ENCODE measurements at regions not wholly inside any gene's neighbourhood (a gene's known extent, or its start where the extent isn't known, plus 50 kb on each side); places are given as distances from the start of the nearest gene placed in this dataset.
"Not testable (repeated sequence)": the region's sequence is repeated elsewhere in the genome, so short reads cannot be mapped to it uniquely, and the experiment has no call there.

DNA sequence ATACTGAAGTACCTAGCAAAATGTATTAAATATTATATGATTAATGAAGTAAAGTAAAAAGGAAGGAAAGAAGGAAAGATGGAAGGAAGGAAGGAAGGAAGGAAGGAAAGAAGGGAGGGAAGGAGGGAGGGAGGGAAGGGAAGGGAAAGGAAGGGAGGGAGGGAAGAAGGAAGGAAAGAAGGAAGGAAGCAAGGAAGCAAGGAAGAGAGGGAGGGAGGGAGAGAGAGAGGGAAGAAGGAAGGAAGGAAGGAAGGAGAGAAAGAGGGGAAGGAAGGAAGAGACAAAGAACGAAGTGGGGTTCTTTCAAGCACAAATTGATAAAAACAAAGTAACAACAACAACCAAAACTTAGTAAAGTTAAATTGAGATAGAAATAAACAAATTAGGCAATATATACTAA lies 622.3 kb upstream of the ADGRB3 start:
- DNase-seq, result no peak

DNA sequence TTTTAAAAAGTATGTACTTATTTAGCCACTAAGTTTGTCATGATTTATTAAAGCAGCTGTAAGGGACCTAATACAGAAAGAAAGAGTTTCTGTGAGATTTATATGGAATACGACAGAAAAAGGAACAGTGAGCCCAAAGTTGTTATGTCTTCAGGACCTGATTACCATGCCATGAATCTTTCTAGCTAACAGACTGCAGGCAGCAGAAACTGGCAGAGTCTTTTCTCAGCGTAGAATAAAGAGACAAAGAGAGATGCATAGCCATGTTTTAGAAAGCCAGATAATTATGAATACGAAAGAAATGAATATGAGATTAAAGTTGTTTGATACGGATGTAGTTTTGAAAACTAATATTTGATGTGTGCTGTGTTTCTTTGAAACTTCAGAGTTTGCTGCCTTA lies 624.1 kb upstream of the ADGRB3 start:
- no peak for DNase-seq

DNA sequence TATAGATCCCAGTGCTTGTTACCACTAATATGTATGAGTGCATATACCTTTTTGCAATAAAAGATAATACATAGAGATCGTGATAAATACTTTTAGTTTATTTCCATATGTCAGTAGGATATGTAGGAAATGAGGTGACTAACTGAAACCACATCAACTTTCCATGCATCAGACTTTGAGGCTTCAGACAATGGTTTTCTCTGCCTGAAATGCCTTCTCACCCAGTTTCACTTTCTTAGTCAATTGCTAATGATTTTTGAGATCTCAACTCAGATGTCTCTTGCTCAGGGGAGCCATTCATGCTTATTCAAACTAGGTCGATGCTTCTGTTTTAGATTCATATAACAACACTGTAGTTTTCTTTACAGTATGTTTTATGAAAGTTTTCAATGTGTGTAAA lies 626.6 kb upstream of the ADGRB3 start:
- no peak for DNase-seq

- DNase-seq, result no peak
These were observed 627.4 kb upstream of the ADGRB3 start for GRCh38 chr6:68007717-68008116.

GRCh38 chr6:67986694-67987232 lies 648.3 kb upstream of the ADGRB3 start:
- DNase-seq, result no peak

GRCh38 chr6:67976486-67976885 lies 658.6 kb upstream of the ADGRB3 start:
- DNase-seq, result no peak

DNA sequence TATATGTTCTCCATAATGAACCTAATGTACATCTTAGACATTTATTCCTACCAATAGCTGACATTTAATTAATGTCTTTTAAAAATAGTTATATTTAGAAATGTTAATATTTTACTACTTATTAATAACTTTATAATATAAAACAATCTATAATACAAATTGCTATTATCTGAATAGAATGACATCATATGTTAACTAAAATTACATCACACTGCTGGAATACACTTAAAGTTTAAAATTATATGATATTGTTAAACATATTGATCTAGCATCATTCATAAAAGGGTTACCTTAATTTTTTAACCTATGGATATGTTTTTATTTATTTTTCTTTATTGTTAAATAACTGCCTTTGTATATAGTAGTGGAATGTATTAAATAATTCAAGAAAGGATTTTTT lies 660.2 kb upstream of the ADGRB3 start:
- DNase-seq, result no peak

GRCh38 chr6:67971812-67972211 lies 663.3 kb upstream of the ADGRB3 start:
- no peak for DNase-seq

DNA sequence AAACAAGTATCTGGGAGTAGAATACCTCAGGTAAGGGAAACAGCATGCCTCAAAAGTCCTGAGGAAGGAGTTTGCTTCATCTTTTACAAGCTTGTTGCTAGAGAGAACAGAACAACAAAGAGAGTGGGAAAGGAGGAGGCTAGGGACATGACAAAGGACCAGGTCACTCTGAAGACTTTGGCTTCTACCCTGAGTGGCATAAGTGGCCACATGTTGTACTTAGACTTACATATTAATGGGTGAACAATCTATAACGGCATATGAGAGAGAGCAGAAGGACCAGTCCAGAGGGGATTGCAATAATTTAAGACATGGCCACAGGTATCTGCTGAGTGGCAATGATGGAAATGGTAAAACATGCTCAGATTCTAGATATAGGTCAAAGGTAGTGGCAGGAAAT lies 668.3 kb upstream of the ADGRB3 start:
- DNase-seq, result no peak

DNA sequence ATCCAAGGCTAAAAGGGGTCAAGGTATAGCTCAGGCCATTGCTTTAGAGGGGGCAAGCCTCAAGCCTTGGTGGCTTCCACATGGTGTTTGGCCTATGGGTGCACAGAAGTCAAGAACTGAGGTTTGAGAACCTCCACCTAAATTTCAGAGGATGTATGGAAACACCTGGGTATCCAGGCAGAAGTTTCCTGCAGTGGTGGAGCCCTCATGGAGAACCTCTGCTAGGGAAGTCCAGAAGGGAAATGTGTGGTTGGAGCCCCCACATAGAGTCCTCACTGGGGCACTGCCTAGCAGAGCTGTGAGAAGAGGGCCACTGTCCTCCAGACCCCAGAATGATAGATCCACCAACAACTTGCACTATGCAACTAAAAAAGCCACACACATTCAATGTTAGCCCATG lies 678.7 kb upstream of the ADGRB3 start:
- DNase-seq, result no peak

DNA sequence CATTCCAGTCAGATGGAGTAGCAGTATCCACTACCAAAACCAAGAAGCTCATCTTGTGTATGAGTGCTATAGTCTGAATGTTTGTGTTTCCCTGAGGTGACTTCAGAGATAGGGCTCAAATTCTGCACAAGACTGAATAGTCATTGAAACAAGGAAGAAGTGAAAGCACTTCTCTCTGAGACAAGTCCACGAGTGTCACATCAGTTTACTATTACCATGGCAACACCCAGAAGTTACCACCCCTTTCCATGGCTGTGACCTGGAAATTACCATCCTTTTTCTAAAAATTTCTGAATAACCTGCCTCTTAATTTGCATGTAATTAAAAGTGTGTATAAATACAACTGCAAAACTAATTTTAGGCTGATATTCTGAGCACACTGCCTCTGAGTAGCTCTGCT lies 682.1 kb upstream of the ADGRB3 start:
- DNase-seq, result no peak

- no peak for DNase-seq
These were observed 683.0 kb upstream of the ADGRB3 start for GRCh38 chr6:67952121-67952520.

DNA sequence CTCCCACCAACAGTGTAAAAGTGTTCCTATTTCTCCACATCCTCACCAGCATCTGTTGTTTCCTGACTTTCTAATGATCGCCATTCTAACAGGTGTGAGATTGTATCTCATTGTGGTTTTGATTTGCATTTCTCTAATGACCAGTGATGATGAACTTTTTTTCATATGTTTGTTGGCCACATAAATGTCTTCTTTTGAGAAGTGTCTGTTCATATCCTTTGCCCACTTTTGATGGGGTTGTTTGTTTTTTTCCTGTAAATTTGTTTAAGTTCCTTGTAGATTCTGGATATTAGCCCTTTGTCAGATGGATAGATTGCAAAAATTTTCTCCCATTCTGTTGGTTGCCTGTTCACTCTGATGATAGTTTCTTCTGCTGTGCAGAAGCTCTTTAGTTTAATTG lies 687.3 kb upstream of the ADGRB3 start:
- not testable (repeated sequence) for DNase-seq

- DNase-seq, result no peak
These were observed 699.1 kb upstream of the ADGRB3 start for GRCh38 chr6:67935976-67936477.

DNA sequence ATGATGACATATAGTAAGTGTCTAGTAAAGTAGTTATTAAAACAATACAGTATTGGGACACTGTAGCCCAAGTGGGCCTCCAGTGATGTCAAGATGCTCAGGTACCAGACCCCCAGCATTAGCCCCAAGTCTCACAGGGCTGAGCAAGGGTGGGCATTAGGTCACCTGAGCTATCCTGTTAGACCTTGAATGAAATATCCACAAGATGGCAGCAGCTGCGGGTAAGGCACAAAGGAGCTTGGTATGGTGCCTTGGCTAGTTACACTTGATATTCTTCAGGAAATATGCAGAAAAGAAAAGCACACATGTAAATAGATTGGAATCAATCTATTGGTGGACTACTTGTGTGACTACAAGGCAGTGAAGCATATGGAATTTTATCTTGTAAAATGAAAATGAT lies 701.8 kb upstream of the ADGRB3 start:
- no peak for DNase-seq

DNA sequence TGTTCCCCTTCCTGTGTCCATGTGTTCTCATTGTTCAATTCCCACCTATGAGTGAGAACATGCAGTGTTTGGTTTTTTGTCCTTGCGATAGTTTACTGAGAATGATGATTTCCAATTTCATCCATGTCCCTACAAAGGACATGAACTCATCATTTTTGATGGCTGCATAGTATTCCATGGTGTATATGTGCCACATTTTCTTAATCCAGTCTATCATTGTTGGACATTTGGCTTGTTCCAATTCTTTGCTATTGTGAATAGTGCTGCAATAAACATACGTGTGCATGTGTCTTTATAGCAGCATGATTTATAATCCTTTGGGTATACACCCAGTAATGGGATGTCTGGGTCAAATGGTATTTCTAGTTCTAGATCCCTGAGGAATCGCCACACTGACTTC lies 712.5 kb upstream of the ADGRB3 start:
- not testable (repeated sequence) for DNase-seq

GRCh38 chr6:67920040-67920439 lies 715.0 kb upstream of the ADGRB3 start:
- DNase-seq, result not testable (repeated sequence)

- no peak for DNase-seq
These were observed 718.7 kb upstream of the ADGRB3 start for GRCh38 chr6:67916399-67916798.

DNA sequence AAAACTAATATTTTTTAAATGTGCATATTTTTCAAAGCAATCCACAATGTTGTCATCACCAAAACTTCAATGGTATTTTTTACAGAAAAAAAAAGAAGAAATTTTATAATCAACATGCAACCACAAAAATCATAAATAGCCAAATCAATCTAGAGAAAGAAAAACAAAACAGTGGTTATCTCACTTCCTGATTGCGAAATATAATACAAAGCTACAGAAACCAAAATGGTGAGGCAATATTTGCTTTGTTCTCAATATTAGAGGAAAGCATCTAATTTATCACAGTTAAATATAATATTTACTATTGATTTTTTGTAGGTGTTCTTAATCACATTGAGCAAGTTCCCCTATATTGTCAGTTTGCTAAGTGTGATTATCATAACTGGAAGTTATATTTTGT lies 720.7 kb upstream of the ADGRB3 start:
- DNase-seq, result no peak

DNA sequence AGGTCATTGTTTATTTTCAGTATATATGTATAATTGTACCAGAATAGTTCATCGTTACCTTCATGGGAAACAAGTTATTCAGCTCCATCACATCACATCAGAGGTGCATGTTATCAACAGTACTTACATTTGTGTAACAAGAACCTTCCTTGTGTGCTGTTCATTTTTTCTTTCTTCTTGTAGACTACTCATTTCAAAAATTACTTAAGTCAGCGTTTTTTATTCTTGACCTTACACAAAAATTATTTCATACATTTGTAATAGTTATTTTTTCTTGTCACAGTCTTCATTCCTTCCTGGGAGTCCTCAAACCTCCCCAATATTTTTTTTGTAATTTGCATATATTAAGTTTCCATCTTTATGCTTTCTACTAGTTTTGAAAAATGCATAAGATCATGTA lies 725.7 kb upstream of the ADGRB3 start:
- no peak for DNase-seq

DNA sequence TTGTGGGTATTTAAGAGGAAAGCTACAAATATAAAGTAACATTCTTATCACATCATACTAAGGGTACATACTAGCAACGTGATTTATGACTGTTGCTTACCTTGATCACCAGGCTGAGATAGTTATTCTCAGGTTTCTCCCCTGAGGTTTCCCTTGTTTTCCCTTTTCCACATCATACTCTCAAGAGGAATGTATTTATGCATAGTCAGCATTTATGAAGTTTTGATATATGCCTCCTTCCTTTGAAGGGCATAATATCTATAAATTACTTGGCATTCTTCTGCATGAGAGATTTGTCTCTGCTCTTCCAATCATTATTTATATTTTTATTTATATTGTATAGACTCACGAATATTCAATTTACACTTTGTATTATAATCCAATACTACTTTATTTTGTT lies 726.7 kb upstream of the ADGRB3 start:
- no peak for DNase-seq

DNA sequence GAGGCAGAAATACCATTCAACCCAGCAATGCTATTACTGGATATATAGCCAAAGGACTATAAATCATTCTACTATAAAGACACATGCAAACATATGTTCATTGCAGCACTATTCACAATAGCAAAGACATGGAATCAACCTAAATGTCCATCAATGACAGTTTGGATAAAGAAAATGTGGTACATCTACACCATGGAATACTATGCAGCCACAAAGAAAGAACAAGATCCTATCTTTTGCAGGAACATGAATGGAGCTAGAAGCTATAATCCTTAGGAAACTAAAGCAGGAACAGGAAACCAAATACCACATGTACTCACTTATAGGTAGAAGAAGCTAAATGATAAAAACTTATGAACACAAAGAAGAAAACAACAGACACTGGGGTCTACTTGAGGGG lies 730.3 kb upstream of the ADGRB3 start:
- not testable (repeated sequence) for DNase-seq

GRCh38 chr6:67898875-67899274 lies 736.2 kb upstream of the ADGRB3 start:
- no peak for DNase-seq

- no peak for DNase-seq
These were observed 737.0 kb upstream of the ADGRB3 start for GRCh38 chr6:67897998-67898607.

DNA sequence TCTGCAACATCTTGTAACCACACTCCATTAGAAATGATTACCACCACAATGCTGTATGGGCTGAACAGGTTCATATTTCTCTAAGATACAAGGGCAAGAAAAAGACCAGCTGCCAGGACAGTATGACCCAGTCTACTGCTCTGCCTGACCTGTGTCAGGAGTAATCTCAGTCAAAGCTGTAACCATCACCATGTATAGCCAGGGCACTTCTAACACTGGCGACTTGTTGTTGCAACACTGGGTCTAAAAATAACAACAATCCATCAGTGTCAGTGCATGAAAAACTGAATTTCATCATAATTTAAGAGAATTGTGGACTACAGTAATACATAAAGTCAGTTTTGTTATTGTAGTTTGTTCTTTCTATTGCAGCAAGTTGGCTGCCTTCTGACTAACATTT lies 738.6 kb upstream of the ADGRB3 start:
- no peak for DNase-seq
